HuH-7 (cell line): ENCODE measurements at regions not wholly inside any gene's neighbourhood (a gene's known extent, or its start where the extent isn't known, plus 50 kb on each side); places are given as distances from the start of the nearest gene placed in this dataset.
"Not testable (repeated sequence)": the region's sequence is repeated elsewhere in the genome, so short reads cannot be mapped to it uniquely, and the experiment has no call there.

Source experiments
- DNase-seq: peaks from one replicate; pipeline ENCODE4 v3.0.0; 2011; ENCODE audit warnings: low spot score

- no peak for DNase-seq
Measured at GRCh38 chr9:28105001-28105400, 531.7 kb upstream of the C9orf72 start.

- DNase-seq: no peak
Measured at GRCh38 chr9:28120184-28120583, 546.9 kb upstream of the C9orf72 start.

DNA sequence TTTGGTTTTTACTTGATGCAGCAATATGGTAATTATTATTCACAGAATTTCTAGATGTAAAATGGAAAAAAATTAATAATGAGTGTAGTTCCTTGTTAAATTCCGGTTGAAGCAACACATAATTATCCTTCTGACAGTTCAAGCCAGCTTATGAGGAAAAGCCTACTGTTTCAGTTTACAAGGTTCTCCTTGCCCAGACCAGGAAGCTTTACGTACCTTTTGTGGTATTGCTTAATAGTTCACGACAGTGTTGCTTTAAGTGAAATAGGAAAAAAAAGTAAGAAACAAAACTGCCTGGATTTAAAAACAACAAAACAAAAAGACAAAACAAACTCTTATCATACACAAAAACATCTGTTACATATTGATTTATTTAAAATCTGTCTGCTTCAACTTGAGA, 547.3 kb upstream of the C9orf72 start:
- no peak for DNase-seq

- no peak for DNase-seq
Measured at GRCh38 chr9:28121366-28121765, 548.1 kb upstream of the C9orf72 start.

- no peak for DNase-seq
Measured at GRCh38 chr9:28124917-28125316, 551.6 kb upstream of the C9orf72 start.

- no peak for DNase-seq
Measured at GRCh38 chr9:28127101-28127500, 553.8 kb upstream of the C9orf72 start.

DNA sequence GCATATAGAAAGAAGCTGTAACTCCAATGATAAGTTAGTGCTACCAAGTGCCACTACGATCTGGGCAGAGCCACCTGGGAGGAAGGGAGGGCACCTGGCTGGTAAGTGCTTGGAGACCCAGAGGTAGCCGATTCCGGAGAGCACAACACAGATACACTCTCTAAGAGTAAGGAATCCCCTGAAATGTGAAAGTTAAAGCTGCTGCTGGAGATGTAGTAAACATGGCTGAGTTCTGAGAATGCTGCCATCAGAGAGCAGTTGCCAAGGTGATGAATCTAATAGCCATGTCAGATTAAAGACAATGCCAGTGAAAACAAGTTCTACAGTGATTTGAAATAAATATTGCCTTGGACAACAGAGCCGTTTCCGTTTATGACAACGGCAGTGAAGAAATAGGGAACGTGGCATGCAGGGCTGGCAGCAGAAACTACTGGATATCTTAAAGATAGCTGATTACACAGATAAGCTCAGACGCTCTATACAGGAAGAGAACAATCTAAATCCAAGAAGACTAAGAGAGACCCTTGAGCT, 561.2 kb upstream of the C9orf72 start:
- DNase-seq: no peak

GRCh38 chr9:28135549-28135948, 562.3 kb upstream of the C9orf72 start:
- DNase-seq: no peak

GRCh38 chr9:28136113-28136512, 562.8 kb upstream of the C9orf72 start:
- DNase-seq: no peak

- not testable (repeated sequence) for DNase-seq
Measured at GRCh38 chr9:28147430-28147829, 574.1 kb upstream of the C9orf72 start.

DNA sequence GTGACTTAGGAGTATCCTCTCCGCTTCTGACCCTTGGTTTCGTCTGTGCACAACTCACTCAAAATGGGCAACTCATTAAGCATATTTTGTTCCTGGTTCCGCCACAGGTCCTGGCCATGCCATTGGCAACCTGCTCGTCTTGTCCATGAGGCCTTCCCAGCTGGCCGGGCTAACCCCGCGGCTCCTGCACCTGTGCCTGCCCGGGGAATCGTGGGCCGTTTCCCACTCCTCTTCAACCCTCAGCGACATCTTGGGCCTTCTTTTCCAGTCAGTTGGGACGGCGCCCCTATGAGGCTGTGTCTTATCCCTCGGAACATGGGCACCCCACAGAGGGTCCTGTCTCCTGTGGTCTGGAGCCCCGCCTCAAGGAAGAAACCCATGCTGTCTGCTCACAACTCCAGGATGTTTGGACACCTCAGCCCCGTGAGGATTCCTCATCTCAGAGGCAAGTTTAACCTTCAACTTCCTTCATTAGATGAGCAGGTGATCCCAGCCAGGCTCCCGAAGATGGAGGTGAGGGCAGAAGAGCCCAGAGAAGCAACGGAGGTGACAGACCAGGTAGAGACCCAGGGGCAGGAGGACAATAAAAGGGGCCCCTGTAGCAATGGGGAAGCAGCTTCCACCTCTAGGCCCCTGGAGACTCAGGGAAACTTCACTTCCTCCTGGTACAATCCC, 574.8 kb upstream of the C9orf72 start:
- not testable (repeated sequence) for DNase-seq

- not testable (repeated sequence) for DNase-seq
Measured at GRCh38 chr9:28149361-28150050, 576.2 kb upstream of the C9orf72 start.

DNA sequence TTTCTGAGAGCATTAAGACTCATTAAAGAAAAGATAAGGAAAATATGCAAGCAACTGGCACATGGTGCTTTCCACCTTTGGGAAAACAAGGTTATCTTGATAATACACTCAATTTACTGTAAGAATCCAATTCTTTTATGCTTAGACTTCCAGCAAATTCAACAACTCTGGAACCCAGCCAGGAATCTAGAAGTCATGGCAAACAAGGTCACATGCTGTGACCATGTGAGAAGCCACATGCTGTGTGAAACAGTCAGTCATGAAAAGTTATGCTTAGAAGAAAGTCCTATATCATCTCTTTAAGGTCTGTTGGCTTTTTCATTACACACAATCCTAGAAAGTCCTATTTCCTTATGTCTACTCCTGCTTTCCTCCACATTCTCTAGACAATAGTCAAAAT, 581.8 kb upstream of the C9orf72 start:
- DNase-seq: no peak

- DNase-seq: no peak
Measured at GRCh38 chr9:28155671-28156070, 582.4 kb upstream of the C9orf72 start.

- no peak for DNase-seq
Measured at GRCh38 chr9:28158451-28158850, 585.2 kb upstream of the C9orf72 start.

GRCh38 chr9:28163619-28164018, 590.3 kb upstream of the C9orf72 start:
- no peak for DNase-seq

GRCh38 chr9:28166179-28166578, 592.9 kb upstream of the C9orf72 start:
- no peak for DNase-seq

- DNase-seq: no peak
Measured at GRCh38 chr9:28177142-28177541, 603.9 kb upstream of the C9orf72 start.

DNA sequence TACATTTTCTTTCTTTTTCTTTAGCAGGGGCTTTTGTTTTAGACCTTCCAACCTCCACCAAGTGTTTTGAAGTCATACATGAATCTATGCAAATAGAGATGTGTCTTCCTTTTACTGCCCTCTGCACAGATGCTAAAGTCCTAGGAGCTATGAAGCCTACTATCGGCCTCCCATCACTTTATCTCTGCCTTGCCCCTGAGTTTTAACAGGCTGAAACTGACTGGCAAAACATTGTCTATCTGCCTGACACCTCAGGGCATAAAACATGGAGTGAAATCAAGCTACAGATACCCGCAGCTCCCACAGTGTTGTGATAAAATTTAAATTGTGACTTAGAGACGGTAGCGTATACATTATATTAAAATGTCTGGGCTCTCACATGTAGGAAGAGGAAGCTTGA, 604.6 kb upstream of the C9orf72 start:
- no peak for DNase-seq

DNA sequence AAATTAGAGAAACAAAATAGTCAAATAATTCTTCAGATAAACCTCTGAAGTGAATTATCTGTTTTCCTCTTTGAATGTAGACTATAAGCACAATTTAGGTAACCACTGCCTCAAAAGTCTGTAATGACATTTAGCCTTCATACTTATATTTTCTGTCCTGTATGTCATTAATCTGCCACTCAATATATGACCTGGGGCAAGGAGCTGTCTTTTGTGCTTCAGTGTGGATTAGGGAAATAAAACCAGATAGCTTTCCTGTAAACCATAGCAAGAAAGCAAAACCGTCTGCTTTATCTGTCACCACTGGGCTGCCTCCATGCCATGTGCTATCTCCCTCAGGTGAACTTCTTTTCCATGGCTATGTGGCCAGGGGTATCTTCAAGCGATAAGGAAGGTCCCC, 606.6 kb upstream of the C9orf72 start:
- no peak for DNase-seq

- DNase-seq: no peak
Measured at GRCh38 chr9:28190981-28191380, 617.7 kb upstream of the C9orf72 start.

DNA sequence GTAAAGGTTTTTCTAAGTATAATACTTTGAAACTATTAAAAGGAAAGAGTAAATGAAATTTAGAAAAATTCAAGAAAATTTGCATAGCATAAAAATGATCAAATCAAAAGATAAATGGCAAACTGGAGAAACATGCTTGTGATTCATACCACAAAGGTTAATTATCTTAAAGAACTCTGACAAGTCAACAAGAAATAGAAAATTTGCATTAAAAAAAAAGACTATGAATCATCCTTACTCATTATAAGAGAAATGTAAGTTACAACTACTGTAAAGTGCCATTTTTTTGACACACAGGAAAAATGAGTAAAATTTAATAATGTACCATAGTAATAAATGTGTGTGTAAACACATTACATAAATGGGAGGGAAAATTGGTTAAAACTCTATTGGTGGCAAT, 624.4 kb upstream of the C9orf72 start:
- no peak for DNase-seq

GRCh38 chr9:28203036-28203435, 629.8 kb upstream of the C9orf72 start:
- DNase-seq: no peak

DNA sequence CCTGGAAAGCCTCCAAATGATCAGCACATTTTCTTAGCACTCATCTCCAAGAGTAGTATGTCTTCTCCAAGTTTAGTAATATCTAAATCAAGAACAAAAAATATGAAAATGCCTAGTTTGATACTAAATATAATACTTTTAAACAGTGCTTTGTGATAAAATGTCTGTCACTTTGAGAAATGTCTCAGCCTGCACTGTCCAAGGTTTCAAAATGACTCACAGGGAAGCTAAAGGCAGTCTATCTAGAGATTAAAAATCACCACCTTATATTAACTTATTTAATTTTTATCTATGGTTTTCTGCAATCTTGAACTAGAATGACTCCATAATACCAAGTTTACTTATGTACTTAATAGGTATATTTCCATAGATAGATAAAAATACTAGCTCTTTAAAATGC, 633.0 kb upstream of the C9orf72 start:
- DNase-seq: no peak
